Adrenal gland (tissue), 9 donors: ENCODE measurements at regions not wholly inside any gene's neighbourhood (a gene's known extent, or its start where the extent isn't known, plus 50 kb on each side); places are given as distances from the start of the nearest gene placed in this dataset.
"Not testable (repeated sequence)": the region's sequence is repeated elsewhere in the genome, so short reads cannot be mapped to it uniquely, and the experiment has no call there.

Experiments
- DNase-seq, 7 donors: peaks; one replicate each; pipeline ENCODE4 v3.0.0-alpha.2; 2019 to 2020
- H3K27ac ChIP-seq, 5 donors: fragments of 200-600 bp; sonication (generic) in 4 of 5; 1 replicate in 3 of 5; 2 replicates in 2 of 5; pipeline versions ENCODE4 v1.5.1 to v1.8.0; 2016 to 2020; ENCODE audit warnings: mild to moderate bottlenecking in 1 of 5
- H3K27me3 ChIP-seq: fragments of 200-600 bp; 2 replicates; pipeline ENCODE4 v1.8.0; 2021
- H3K36me3 ChIP-seq, 2 donors: fragments of 200-600 bp; replicated peaks in 1 of 2; 1 replicate in 1 of 2; 2 replicates in 1 of 2; pipeline versions ENCODE4 v1.5.1 to v1.8.0; 2018 to 2022
- H3K4me1 ChIP-seq, 2 donors: fragments of 200-600 bp; replicated peaks in 1 of 2; 1 replicate in 1 of 2; 2 replicates in 1 of 2; pipeline versions ENCODE4 v1.5.1 to v1.8.0; 2018 to 2021
- H3K4me3 ChIP-seq, 4 donors: fragments of 200-600 bp; sonication (generic) in 3 of 4; one replicate each; pipeline ENCODE4 v1.5.1; 2016 to 2018
- H3K9me3 ChIP-seq, 3 donors: fragments of 200-600 bp; sonication (generic) in 1 of 3; replicated peaks in 1 of 3; 1 replicate in 2 of 3; 2 replicates in 1 of 3; pipeline versions ENCODE4 v1.5.1 to v1.8.0; 2016 to 2021
- POLR2A ChIP-seq, 2 donors: fragments of 450-650 bp; IDR thresholded peaks; one replicate each; pipeline ENCODE4 v1.6.1; 2017; ENCODE audit warnings: antibody characterized with exemption in 2 of 2, mild to moderate bottlenecking in 2 of 2, moderate library complexity in 1 of 2
- WGBS, 4 donors: extraction: QIAGEN DNeasy Blood & Tissue Kit in 2 of 4; methylation state at CpG; one replicate each; pipeline versions ENCODE4 v1.1.5 to v1.1.7; 2013 to 2017; 5-methylcytosine and 5-hydroxymethylcytosine counted together
- intact Hi-C, 2 donors: fragments of 100-400 bp; cut with DNase I; formaldehyde crosslinking; loops; one replicate each; pipeline versions ENCODE4 v1.14.1 to v1.15.0; 2022 to 2023
- TF ChIP-seq, protein P1 (sequence below), 6 experiments: fragments of 450-650 bp in 4 of 6; fragments of 200-600 bp in 2 of 6; sonication (generic) in 1 of 6; IDR thresholded peaks; 1 replicate in 5 of 6; 2 replicates in 1 of 6; pipeline versions ENCODE4 v1.5.1 to v1.8.0; 2016 to 2021; ENCODE audit warnings: antibody characterized with exemption in 6 of 6, mild to moderate bottlenecking in 2 of 6, moderate library complexity in 1 of 6
- donor health status: healthy with polysubstance abuse.
- donor health status: Bipolar disorder and iron deficiency.
- donor health status: DM: yes; HTN: yes; CAD: no.
- donor health status: DM: no; HTN: no; CAD: no.
- donor health status: DM: no; HTN: no; CAD: no.

- no peak for TF ChIP-seq POLR2A (IDR thresholded peaks at IDR 0.05)
- TF ChIP-seq, protein P1, sequence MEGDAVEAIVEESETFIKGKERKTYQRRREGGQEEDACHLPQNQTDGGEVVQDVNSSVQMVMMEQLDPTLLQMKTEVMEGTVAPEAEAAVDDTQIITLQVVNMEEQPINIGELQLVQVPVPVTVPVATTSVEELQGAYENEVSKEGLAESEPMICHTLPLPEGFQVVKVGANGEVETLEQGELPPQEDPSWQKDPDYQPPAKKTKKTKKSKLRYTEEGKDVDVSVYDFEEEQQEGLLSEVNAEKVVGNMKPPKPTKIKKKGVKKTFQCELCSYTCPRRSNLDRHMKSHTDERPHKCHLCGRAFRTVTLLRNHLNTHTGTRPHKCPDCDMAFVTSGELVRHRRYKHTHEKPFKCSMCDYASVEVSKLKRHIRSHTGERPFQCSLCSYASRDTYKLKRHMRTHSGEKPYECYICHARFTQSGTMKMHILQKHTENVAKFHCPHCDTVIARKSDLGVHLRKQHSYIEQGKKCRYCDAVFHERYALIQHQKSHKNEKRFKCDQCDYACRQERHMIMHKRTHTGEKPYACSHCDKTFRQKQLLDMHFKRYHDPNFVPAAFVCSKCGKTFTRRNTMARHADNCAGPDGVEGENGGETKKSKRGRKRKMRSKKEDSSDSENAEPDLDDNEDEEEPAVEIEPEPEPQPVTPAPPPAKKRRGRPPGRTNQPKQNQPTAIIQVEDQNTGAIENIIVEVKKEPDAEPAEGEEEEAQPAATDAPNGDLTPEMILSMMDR (IDR thresholded peaks at IDR 0.05), result no peak
- 77 to 86% (median 84%) methylated on average over 2 of the region's 2 CpGs for WGBS, 4 donors
- Histone ChIP-seq H3K27ac (no peak overlapping the region), H3K4me1 (no peaks in the 10 kb centered on the region), H3K27me3 (no peaks in the 10 kb centered on the region), H3K9me3 (no peaks in the 10 kb centered on the region), H3K36me3 (no peaks in the 10 kb centered on the region), H3K4me3 (no peak overlapping the region)
- intact Hi-C loops, result no loop called here
- no peak for DNase-seq
These were observed 182.7 kb upstream of the FBXO11 start for GRCh38 chr2:48088994-48089393.

DNA sequence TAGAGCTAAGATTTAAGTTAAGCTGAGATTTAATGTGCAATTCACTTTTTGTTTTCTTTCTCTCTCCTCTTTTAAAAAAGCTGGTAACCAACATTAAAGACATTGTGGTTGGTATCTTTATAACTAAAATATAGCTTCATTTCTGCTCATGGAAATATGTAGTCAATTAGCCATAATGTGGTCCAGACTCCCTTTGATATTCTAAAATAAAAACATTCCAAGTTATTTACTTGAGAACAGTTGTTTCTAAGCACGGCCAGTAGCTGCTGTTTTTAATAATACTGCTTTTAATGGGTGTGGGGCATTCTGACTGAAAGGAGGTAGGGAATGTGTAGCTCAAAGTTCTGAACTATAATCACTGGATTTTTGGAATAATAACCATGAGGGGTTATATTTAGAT, 183.3 kb upstream of the FBXO11 start:
- no peaks in the 10 kb centered on the region for H3K36me3 ChIP-seq
- H3K4me3 ChIP-seq, result no peak overlapping the region
- H3K27me3 ChIP-seq, result no peaks in the 10 kb centered on the region
- DNase-seq, result no peak
- no peak overlapping the region for H3K27ac ChIP-seq
- 44 to 72% (median 61%) methylated on average over 1 of the region's 1 CpG for WGBS, 4 donors
- H3K4me1 ChIP-seq, result no peaks in the 10 kb centered on the region
- no peaks in the 10 kb centered on the region for H3K9me3 ChIP-seq
- TF ChIP-seq, protein P1 (IDR thresholded peaks at IDR 0.05), result no peak
- no peak for TF ChIP-seq POLR2A (IDR thresholded peaks at IDR 0.05)
- intact Hi-C loops, result no loop called here

GRCh38 chr2:48092846-48093803, 186.8 kb upstream of the FBXO11 start:
- Histone ChIP-seq H3K9me3 (no peaks in the 10 kb centered on the region), H3K4me3 (no peak overlapping the region), H3K4me1 (no peaks in the 10 kb centered on the region), H3K36me3 (no peaks in the 10 kb centered on the region), H3K27ac (no peak overlapping the region), H3K27me3 (no peaks in the 10 kb centered on the region)
- no peak for DNase-seq
- intact Hi-C loops, result no loop called here
- 80 to 93% (median 82%) methylated on average over 4 of the region's 4 CpGs for WGBS, 4 donors
- TF ChIP-seq, protein P1 (IDR thresholded peaks at IDR 0.05), result no peak
- no peak for TF ChIP-seq POLR2A (IDR thresholded peaks at IDR 0.05)

GRCh38 chr2:48096765-48097164, 190.5 kb upstream of the FBXO11 start:
- H3K27ac ChIP-seq, intact Hi-C loops, H3K36me3 ChIP-seq, H3K4me1 ChIP-seq, DNase-seq, H3K4me3 ChIP-seq, H3K9me3 ChIP-seq, H3K27me3 ChIP-seq: not testable (repeated sequence)
- 50 to 70% (median 61%) methylated on average over 1 of the region's 1 CpG for WGBS, 4 donors

DNA sequence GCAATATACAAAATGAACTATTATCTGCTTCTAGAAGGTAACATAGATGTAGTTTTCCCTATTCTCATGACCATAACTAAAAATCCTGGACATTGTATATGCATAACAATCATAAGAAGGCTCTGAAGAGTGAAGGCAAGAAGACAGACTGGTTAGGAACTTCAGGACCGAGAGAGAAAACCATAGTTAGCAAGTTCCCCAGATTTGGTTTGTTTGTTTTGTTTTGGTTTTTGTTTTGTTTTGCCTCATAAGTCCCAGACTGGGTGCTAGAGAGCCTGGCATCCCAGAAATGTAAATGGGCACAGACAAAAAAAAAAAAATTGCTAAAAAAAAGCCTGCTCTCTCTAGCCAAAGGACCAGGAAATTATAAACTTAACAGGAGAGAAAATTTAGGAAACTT, 192.2 kb upstream of the FBXO11 start:
- intact Hi-C loops, result no loop called here

More for the DNA sequence above, 192.2 kb upstream of the FBXO11 start:
- Histone ChIP-seq H3K27me3 (no peaks in the 10 kb centered on the region), H3K36me3 (no peaks in the 10 kb centered on the region), H3K9me3 (no peaks in the 10 kb centered on the region), H3K27ac (no peak overlapping the region), H3K4me3 (no peak overlapping the region), H3K4me1 (no peaks in the 10 kb centered on the region)
- DNase-seq, result no peak
- WGBS, 4 donors, result 50 to 63% (median 62%) methylated on average over 1 of the region's 1 CpG
- TF ChIP-seq, protein P1 (IDR thresholded peaks at IDR 0.05), result no peak
- TF ChIP-seq POLR2A (IDR thresholded peaks at IDR 0.05), result no peak
